BLaER1 (cell line): ENCODE measurements at regions not wholly inside any gene's neighbourhood (a gene's known extent, or its start where the extent isn't known, plus 50 kb on each side); places are given as distances from the start of the nearest gene placed in this dataset.

Experiments used
- H3K27ac ChIP-seq: shearing (Covaris generic); formaldehyde crosslinking; 2 replicates; pipeline ENCODE4 v1.8.1; 2022
- H3K27me3 ChIP-seq: shearing (Covaris generic); formaldehyde crosslinking; 2 replicates; pipeline ENCODE4 v1.8.1; 2022
- H3K36me3 ChIP-seq: shearing (Covaris generic); formaldehyde crosslinking; 2 replicates; pipeline ENCODE4 v1.8.1; 2022
- H3K4me1 ChIP-seq: shearing (Covaris generic); formaldehyde crosslinking; 2 replicates; pipeline ENCODE4 v1.8.1; 2022
- H3K4me2 ChIP-seq: shearing (Covaris generic); formaldehyde crosslinking; 2 replicates; pipeline ENCODE4 v1.8.1; 2022
- H3K4me3 ChIP-seq: shearing (Covaris generic); formaldehyde crosslinking; 2 replicates; pipeline ENCODE4 v1.8.1; 2022
- H3K9ac ChIP-seq: shearing (Covaris generic); formaldehyde crosslinking; 2 replicates; pipeline ENCODE4 v1.8.1; 2022
- H3K9me3 ChIP-seq: shearing (Covaris generic); formaldehyde crosslinking; 2 replicates; pipeline ENCODE4 v1.8.1; 2022
- H4K20me1 ChIP-seq: shearing (Covaris generic); formaldehyde crosslinking; 2 replicates; pipeline ENCODE4 v1.8.1; 2022
- Cebpa-rat ChIP-seq: shearing (Covaris generic); IDR thresholded peaks from 2 replicates; pipeline ENCODE4 v1.8.1; 2022

GRCh38 chr1:2934642-2935081, 86.6 kb upstream of the ACTRT2 start:
- Histone ChIP-seq H3K36me3 (no peaks in the 10 kb centered on the region), H3K9ac (no peak overlapping the region), H3K9me3 (no peaks in the 10 kb centered on the region), H3K4me3 (no peak overlapping the region), H3K4me1 (peaks cover 10% of the 10 kb centered on the region; the same call in 1 of the 2 replicates), H3K27me3 (peaks cover 34% of the 10 kb centered on the region), H3K27ac (no peak overlapping the region), H4K20me1 (peaks cover 20% of the 10 kb centered on the region; the same call in 1 of the 2 replicates), H3K4me2 (peak overlapping the region; percentile 39; the same call in 1 of the 2 replicates)
- no peak for TF ChIP-seq Cebpa-rat

DNA sequence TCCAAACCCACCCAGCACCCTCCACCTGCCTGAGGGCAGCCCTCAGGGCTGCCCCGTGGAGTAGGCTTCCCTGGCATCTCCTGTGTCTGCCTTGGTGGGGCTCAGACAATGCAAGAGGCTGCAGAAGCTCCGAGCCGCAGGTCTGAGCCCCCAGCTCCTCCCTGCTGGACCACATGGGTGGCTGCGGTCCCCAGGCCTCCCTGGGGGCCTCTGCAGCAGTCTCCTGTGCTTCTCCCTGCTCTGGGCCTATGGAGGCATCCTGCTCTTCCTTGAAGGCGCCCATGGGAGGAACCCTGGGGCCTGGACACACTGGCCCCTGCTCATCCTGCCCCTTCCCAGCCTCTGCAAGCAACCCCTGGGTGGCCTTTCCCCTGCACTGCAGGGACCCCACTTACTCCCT, 86.1 kb upstream of the ACTRT2 start:
- Histone ChIP-seq H3K9ac (no peak overlapping the region), H3K4me2 (peak overlapping the region; percentile 39), H3K4me3 (no peak overlapping the region), H3K27ac (no peak overlapping the region), H3K27me3 (peaks cover 32% of the 10 kb centered on the region), H3K36me3 (no peaks in the 10 kb centered on the region), H4K20me1 (peaks cover 20% of the 10 kb centered on the region; the same call in 1 of the 2 replicates), H3K9me3 (peaks cover 4% of the 10 kb centered on the region), H3K4me1 (peaks cover 8% of the 10 kb centered on the region; the same call in 1 of the 2 replicates)
- no peak for TF ChIP-seq Cebpa-rat

DNA sequence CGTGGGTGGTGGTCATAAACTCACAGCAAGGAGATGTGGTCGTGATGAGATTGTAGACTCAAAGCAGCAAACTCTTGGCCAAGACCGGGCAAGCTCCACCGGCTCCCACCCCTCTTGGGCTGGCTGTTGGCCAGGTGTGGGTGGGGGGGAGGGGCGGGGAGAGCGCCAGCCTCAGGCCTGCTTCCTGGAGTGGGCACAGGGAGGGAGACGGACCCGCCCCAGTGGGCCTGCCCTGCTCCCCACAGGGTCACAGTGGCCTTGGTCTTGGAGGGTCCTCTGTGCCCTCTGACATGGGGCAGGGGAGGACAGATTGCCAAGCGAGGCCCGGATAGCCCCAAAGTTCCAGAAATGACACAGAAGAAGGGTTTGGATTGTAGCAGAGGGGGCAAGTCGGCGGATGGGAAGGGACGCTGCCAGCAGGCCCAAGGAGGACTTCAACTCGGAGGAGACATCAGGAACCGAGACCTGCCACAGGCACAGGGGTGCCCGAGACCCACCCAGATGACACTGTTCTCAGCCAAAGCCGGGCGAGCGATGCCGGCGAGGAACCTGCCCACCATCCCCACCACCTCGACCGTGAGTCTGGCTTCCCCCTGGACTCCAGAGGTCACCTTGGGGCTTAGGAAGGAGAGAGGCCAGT, 85.4 kb upstream of the ACTRT2 start:
- no peak overlapping the region for H3K27ac ChIP-seq
- peaks cover 8% of the 10 kb centered on the region; the same call in 1 of the 2 replicates for H3K4me1 ChIP-seq
- H3K4me2 ChIP-seq = peak overlapping the region; percentile 39; the same call in 1 of the 2 replicates
- no peak for TF ChIP-seq Cebpa-rat
- no peak overlapping the region for H3K4me3 ChIP-seq
- H3K9me3 ChIP-seq = peaks cover 11% of the 10 kb centered on the region
- H3K36me3 ChIP-seq = no peaks in the 10 kb centered on the region
- no peak overlapping the region for H3K9ac ChIP-seq
- H4K20me1 ChIP-seq = peaks cover 19% of the 10 kb centered on the region; the same call in 1 of the 2 replicates
- peaks cover 32% of the 10 kb centered on the region for H3K27me3 ChIP-seq

DNA sequence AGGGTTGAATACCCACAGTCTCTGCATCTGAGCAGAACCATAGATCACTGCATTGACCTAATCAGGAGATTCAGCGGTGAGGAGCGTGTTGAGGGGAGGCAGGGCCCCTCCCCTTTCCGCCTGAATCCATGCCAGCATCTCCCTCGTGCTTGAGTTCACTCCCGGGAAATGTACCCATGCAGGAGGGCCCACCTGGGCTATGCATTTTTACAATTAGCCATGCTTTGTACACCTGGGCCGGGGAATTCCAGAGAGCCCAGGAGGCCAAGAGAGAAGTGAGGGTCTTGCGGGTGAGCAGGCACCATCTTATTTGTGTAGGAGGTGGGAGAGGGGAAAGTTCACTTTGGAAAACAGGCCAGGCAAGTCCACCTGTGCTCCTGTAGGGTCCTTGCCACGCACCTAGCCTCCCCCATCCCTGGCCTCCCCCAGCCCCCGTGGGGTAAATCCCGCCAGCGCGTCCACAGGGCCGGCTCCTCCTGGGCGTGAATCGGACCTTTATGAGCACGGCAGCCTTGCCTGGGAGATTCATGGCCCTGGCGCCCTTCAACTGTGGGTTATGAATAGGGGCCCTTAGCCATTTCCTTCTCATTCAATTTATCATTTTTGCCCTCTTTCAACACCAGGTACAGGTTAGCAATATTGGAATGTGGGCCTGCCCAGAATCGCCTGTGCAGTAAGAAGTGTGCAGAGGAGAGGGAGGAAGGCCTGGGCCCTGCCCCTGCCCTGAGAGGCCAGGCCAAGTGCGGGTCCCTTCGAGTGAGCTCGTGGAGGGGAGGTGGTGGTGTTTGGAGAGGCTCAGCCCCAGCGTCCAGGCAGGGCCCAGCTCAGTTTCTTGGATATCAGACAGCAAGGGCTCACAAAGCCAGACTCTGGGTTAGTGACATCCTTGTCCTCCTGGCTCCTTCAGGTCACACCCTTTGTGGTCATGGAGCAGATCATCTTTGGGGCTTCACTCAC, 84.4 kb upstream of the ACTRT2 start:
- Histone ChIP-seq H3K27ac (no peak overlapping the region), H3K4me1 (peaks cover 8% of the 10 kb centered on the region; the same call in 1 of the 2 replicates), H3K9ac (no peak overlapping the region), H3K9me3 (peaks cover 20% of the 10 kb centered on the region), H3K27me3 (peaks cover 28% of the 10 kb centered on the region), H4K20me1 (peaks cover 13% of the 10 kb centered on the region; the same call in 1 of the 2 replicates), H3K4me2 (no peak overlapping the region), H3K36me3 (no peaks in the 10 kb centered on the region), H3K4me3 (no peak overlapping the region)
- no peak for TF ChIP-seq Cebpa-rat

DNA sequence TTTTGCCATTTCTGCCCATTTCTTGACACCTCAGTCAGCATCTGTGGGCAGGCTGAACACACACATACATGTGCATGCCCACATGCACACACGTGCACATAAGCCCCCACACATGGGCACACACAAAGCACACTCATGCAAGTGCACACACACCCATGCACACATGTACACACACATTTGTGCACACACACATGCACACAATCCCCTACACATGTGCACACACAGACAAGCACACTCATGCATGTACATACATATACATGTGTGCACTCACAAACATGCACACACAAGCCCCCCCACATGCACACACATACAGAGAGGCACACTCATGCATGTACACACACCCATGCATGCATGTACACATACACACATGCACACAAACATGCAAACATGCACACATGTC, 83.5 kb upstream of the ACTRT2 start:
- Histone ChIP-seq H3K27ac (no peak overlapping the region), H3K27me3 (peaks cover 25% of the 10 kb centered on the region), H3K9ac (no peak overlapping the region), H3K4me3 (no peak overlapping the region), H3K4me2 (no peak overlapping the region), H3K4me1 (peaks cover 8% of the 10 kb centered on the region; the same call in 1 of the 2 replicates), H3K36me3 (no peaks in the 10 kb centered on the region), H4K20me1 (peaks cover 13% of the 10 kb centered on the region; the same call in 1 of the 2 replicates), H3K9me3 (peaks cover 24% of the 10 kb centered on the region)
- no peak for TF ChIP-seq Cebpa-rat

GRCh38 chr1:2939041-2939552, 82.2 kb upstream of the ACTRT2 start:
- Histone ChIP-seq H3K36me3 (no peaks in the 10 kb centered on the region), H3K4me3 (no peak overlapping the region), H3K27ac (no peak overlapping the region), H3K4me1 (peaks cover 8% of the 10 kb centered on the region; the same call in 1 of the 2 replicates), H3K27me3 (peaks cover 15% of the 10 kb centered on the region), H3K9ac (no peak overlapping the region), H3K4me2 (no peak overlapping the region), H3K9me3 (peaks cover 24% of the 10 kb centered on the region), H4K20me1 (peaks cover 13% of the 10 kb centered on the region; the same call in 1 of the 2 replicates)
- TF ChIP-seq Cebpa-rat = no peak

- Histone ChIP-seq H4K20me1 (peaks cover 2% of the 10 kb centered on the region; the same call in 1 of the 2 replicates), H3K36me3 (no peaks in the 10 kb centered on the region), H3K9ac (no peak overlapping the region), H3K4me3 (no peak overlapping the region), H3K27me3 (peaks cover 4% of the 10 kb centered on the region; the same call in 1 of the 2 replicates), H3K4me2 (no peak overlapping the region), H3K9me3 (peaks cover 24% of the 10 kb centered on the region), H3K27ac (no peak overlapping the region), H3K4me1 (peaks cover 4% of the 10 kb centered on the region; the same call in 1 of the 2 replicates)
- TF ChIP-seq Cebpa-rat = no peak
These were observed 81.1 kb upstream of the ACTRT2 start for GRCh38 chr1:2940178-2940577.

- no peak overlapping the region for H3K27ac ChIP-seq
- no peaks in the 10 kb centered on the region for H3K36me3 ChIP-seq
- peaks cover 24% of the 10 kb centered on the region for H3K9me3 ChIP-seq
- H3K4me1 ChIP-seq = no peaks in the 10 kb centered on the region
- no peaks in the 10 kb centered on the region; the same call in 1 of the 2 replicates for H4K20me1 ChIP-seq
- H3K4me3 ChIP-seq = no peak overlapping the region
- H3K27me3 ChIP-seq = no peaks in the 10 kb centered on the region
- H3K4me2 ChIP-seq = no peak overlapping the region
- no peak overlapping the region for H3K9ac ChIP-seq
- TF ChIP-seq Cebpa-rat = no peak
These were observed 80.2 kb upstream of the ACTRT2 start for GRCh38 chr1:2941040-2941439.

- H3K27me3 ChIP-seq = peaks cover 8% of the 10 kb centered on the region
- TF ChIP-seq Cebpa-rat = no peak
- peaks cover 24% of the 10 kb centered on the region for H3K9me3 ChIP-seq
These were observed 79.4 kb upstream of the ACTRT2 start for GRCh38 chr1:2941907-2942306.

More at GRCh38 chr1:2941907-2942306, 79.4 kb upstream of the ACTRT2 start:
- no peak overlapping the region for H3K4me3 ChIP-seq
- H3K9ac ChIP-seq = no peak overlapping the region
- no peaks in the 10 kb centered on the region; the same call in 1 of the 2 replicates for H4K20me1 ChIP-seq
- no peak overlapping the region for H3K27ac ChIP-seq
- no peaks in the 10 kb centered on the region for H3K36me3 ChIP-seq
- no peak overlapping the region for H3K4me2 ChIP-seq
- H3K4me1 ChIP-seq = peaks cover 2% of the 10 kb centered on the region; the same call in 1 of the 2 replicates
